ENCODE measurements at regions not wholly inside any gene's neighbourhood (a gene's known extent, or its start where the extent isn't known, plus 50 kb on each side); places are given as distances from the start of the nearest gene placed in this dataset.

DNA sequence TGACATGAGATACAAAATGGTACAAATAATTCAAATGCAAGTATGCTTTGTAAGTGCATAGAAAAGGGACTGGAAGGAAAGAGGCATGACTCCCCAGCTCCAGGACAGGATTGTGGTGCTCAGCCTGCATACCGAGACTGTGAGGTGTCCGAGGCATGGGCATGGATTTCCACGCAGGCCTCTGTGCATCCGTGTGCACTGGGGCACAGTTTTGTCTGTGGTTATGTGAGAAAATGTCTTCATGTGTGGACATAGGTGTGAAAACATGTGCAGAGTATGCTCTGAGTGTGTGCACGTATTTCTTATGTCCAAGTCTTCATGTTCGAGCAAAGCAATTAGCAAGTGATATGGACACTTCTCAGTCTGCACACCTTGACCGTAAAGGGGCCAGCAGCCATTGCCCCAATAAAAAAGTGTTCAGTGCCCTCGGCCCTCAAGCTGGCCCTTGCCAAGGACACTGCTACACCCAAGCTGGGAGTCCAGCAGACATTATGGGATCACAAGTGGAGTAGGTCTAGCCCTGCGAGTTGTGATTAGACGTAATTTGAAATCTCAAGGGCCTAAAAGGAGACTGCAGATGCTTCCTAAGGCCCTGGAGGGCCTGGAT is 120.7 kb downstream of the CYP26B1 start:
- no peak for TF ChIP-seq POLR2A (IDR thresholded peaks at IDR 0.05; ENCODE audit: low read depth, low read length)
- no peak for TF ChIP-seq POLR2AphosphoS5 (IDR thresholded peaks at IDR 0.05; ENCODE audit: low read depth, low read length)
